ENCODE measurements at regions not wholly inside any gene's neighbourhood (a gene's known extent, or its start where the extent isn't known, plus 50 kb on each side); places are given as distances from the start of the nearest gene placed in this dataset.
"Not testable (repeated sequence)": the region's sequence is repeated elsewhere in the genome, so short reads cannot be mapped to it uniquely, and the experiment has no call there.

GRCh38 chr11:44418456-44418830, 108.5 kb upstream of the ALX4 start:
- no peak for DNase-seq

GRCh38 chr11:44421090-44421675, 111.2 kb upstream of the ALX4 start:
- DNase-seq: no peak

GRCh38 chr11:44423289-44423688, 113.3 kb upstream of the ALX4 start:
- no peak for DNase-seq

- DNase-seq: no peak
Measured at GRCh38 chr11:44424841-44425240, 114.9 kb upstream of the ALX4 start.

- DNase-seq: no peak
Measured at GRCh38 chr11:44426119-44426518, 116.2 kb upstream of the ALX4 start.

- DNase-seq: no peak
Measured at GRCh38 chr11:44426958-44427357, 117.0 kb upstream of the ALX4 start.

GRCh38 chr11:44427432-44427831, 117.5 kb upstream of the ALX4 start:
- DNase-seq: no peak

- no peak for DNase-seq
Measured at GRCh38 chr11:44430140-44430539, 120.2 kb upstream of the ALX4 start.

- DNase-seq: no peak
Measured at GRCh38 chr11:44434191-44434590, 124.3 kb upstream of the ALX4 start.

- no peak for DNase-seq
Measured at GRCh38 chr11:44437122-44437521, 127.2 kb upstream of the ALX4 start.

GRCh38 chr11:44442893-44443673, 122.4 kb upstream of the CD82 start:
- not testable (repeated sequence) for DNase-seq

- peak; percentile 19 for DNase-seq
Measured at GRCh38 chr11:44443836-44444769, 121.4 kb upstream of the CD82 start.

GRCh38 chr11:44444770-44445321, 120.6 kb upstream of the CD82 start:
- no peak for DNase-seq

- peak; percentile 47 for DNase-seq
Measured at GRCh38 chr11:44445500-44446365, 119.7 kb upstream of the CD82 start.

- no peak for DNase-seq
Measured at GRCh38 chr11:44446366-44446762, 119.1 kb upstream of the CD82 start.

- no peak for DNase-seq
Measured at GRCh38 chr11:44446996-44447771, 118.3 kb upstream of the CD82 start.

- DNase-seq: no peak
Measured at GRCh38 chr11:44450295-44450932, 115.0 kb upstream of the CD82 start.

GRCh38 chr11:44451706-44452105, 113.8 kb upstream of the CD82 start:
- DNase-seq: no peak

GRCh38 chr11:44452827-44453572, 112.5 kb upstream of the CD82 start:
- no peak for DNase-seq

- no peak for DNase-seq
Measured at GRCh38 chr11:44453871-44454270, 111.6 kb upstream of the CD82 start.
